HCT116 (cell line): ENCODE measurements at regions not wholly inside any gene's neighbourhood (a gene's known extent, or its start where the extent isn't known, plus 50 kb on each side); places are given as distances from the start of the nearest gene placed in this dataset.

Experiments used
- ATAC-seq: fragments of 200-7000 bp; cut with Tn5 transposase; 2 replicates; pipeline ENCODE4 v1.9.1; 2020; ENCODE audit warnings: mild to moderate bottlenecking, moderate library complexity
- BruUV-seq: library from RNA; stranded (reverse); fragments of 400-500 nt; replicated peaks from 2 replicates; lab custom pipeline; 2021; lab: Mats Ljungman, UMichigan
- CTCF ChIA-PET: fragments of 300-600 bp; sonication (Branson Sonifier 250); formaldehyde crosslinking; loops from one replicate; lab custom pipeline; 2021; ENCODE audit warnings: antibody characterized with exemption; lab: Charles Lee
- POLR2A ChIA-PET: fragments of 300-600, 350-600 bp; sonication (Branson Sonifier 250); formaldehyde crosslinking; loops from one replicate; lab custom pipeline; 2021; ENCODE audit warnings: antibody characterized with exemption; lab: Charles Lee
- RAD21 ChIA-PET, 2 experiments: fragments of 300-600 bp; sonication (Branson Sonifier 250); formaldehyde crosslinking; loops; one replicate each; lab custom pipeline; 2023; ENCODE audit warnings: low total read pairs in 2 of 2; ENCODE audit not compliant: uncharacterized antibody in 2 of 2, unreplicated experiment in 2 of 2, low non-redundant PET in 1 of 2; lab: Charles Lee
- DNase-seq: peaks from one replicate; pipeline ENCODE4 v3.0.0-alpha.2; 2010; ENCODE audit warnings: low read depth, low spot score
- H2AFZ ChIP-seq: fragments of 200-600 bp; shearing (Covaris generic), sonication (generic); 2 replicates; pipeline ENCODE4 v1.6.1; 2017; ENCODE audit warnings: low read depth, mixed run types, mixed read lengths, antibody characterized with exemption, low read length; ENCODE audit not compliant: poor library complexity, severe bottlenecking
- H3K27ac ChIP-seq: 2 replicates; pipeline ENCODE4 v1.5.1; 2012; ENCODE audit warnings: low read depth, low read length
- H3K27me3 ChIP-seq: fragments of 200-600 bp; sonication (generic); 2 replicates; pipeline ENCODE4 v1.6.1; 2016; ENCODE audit warnings: mixed run types, low read length, mixed read lengths; ENCODE audit not compliant: insufficient read depth
- H3K36me3 ChIP-seq, 2 experiments: fragments of 200-500 bp in 1 of 2; fragments of 200-600 bp in 1 of 2; sonication (Bioruptor generic) in 1 of 2; sonication (generic) in 1 of 2; 2 replicates each; pipeline versions ENCODE4 v1.5.1 to v1.6.1; 2014 to 2016; ENCODE audit warnings: low read length in 2 of 2, inconsistent platforms in 1 of 2, mixed read lengths in 1 of 2, mixed run types in 1 of 2; ENCODE audit not compliant: insufficient read depth in 2 of 2, control insufficient read depth in 1 of 2
- H3K4me1 ChIP-seq, 2 experiments: fragments of 200-600 bp in 1 of 2; sonication (generic) in 1 of 2; 2 replicates each; pipeline versions ENCODE4 v1.5.1 to v1.6.1; 2012 to 2017; ENCODE audit warnings: low read length in 2 of 2, inconsistent platforms in 1 of 2, mild to moderate bottlenecking in 1 of 2, mixed read lengths in 1 of 2, mixed run types in 1 of 2, moderate library complexity in 1 of 2; ENCODE audit not compliant: insufficient read depth in 2 of 2, control insufficient read depth in 1 of 2
- H3K4me2 ChIP-seq: fragments of 200-600 bp; sonication (generic); 2 replicates; pipeline ENCODE4 v1.6.1; 2017; ENCODE audit warnings: mixed run types, low read length, mixed read lengths
- H3K4me3 ChIP-seq, 2 experiments: fragments of 200-600 bp in 1 of 2; sonication (generic) in 1 of 2; replicated peaks in 1 of 2; 2 replicates each; pipeline ENCODE4 v1.5.1; 2011 to 2016; ENCODE audit warnings: low read length in 2 of 2, control low read depth in 1 of 2, low read depth in 1 of 2, mild to moderate bottlenecking in 1 of 2, mixed read lengths in 1 of 2, mixed run types in 1 of 2
- H3K79me2 ChIP-seq: fragments of 200-600 bp; sonication (generic); 2 replicates; pipeline ENCODE4 v1.6.1; 2017; ENCODE audit warnings: mild to moderate bottlenecking, mixed run types, low read length, moderate library complexity, mixed read lengths; ENCODE audit not compliant: insufficient read depth
- H3K9ac ChIP-seq: fragments of 200-600 bp; sonication (generic); 2 replicates; pipeline ENCODE4 v1.6.1; 2016; ENCODE audit warnings: low read length, mixed read lengths
- H3K9me2 ChIP-seq: fragments of 200-600 bp; sonication (generic), shearing (Covaris generic); 2 replicates; pipeline ENCODE4 v1.6.1; 2017; ENCODE audit warnings: mixed run types, mild to moderate bottlenecking, moderate library complexity; ENCODE audit not compliant: insufficient read depth
- H3K9me3 ChIP-seq, 2 experiments: fragments of 200-500 bp in 1 of 2; fragments of 200-600 bp in 1 of 2; sonication (Bioruptor generic) in 1 of 2; sonication (generic) in 1 of 2; 2 replicates each; pipeline ENCODE4 v1.6.1; 2014 to 2017; ENCODE audit warnings: low read length in 2 of 2, mixed read lengths in 2 of 2, inconsistent platforms in 1 of 2, low read depth in 1 of 2, mild to moderate bottlenecking in 1 of 2, mixed run types in 1 of 2, moderate library complexity in 1 of 2; ENCODE audit not compliant: control insufficient read depth in 1 of 2, insufficient read depth in 1 of 2
- H4K20me1 ChIP-seq: fragments of 200-600 bp; sonication (generic), shearing (Covaris generic); 2 replicates; pipeline ENCODE4 v1.6.1; 2017; ENCODE audit warnings: mixed run types, mild to moderate bottlenecking, moderate library complexity; ENCODE audit not compliant: insufficient read depth
- ATF3 ChIP-seq: IDR thresholded peaks from 2 replicates; pipeline ENCODE4 v1.6.1; 2012
- CBX3 ChIP-seq: IDR thresholded peaks from 2 replicates; pipeline ENCODE4 v1.6.1; 2012; ENCODE audit warnings: low read depth
- CTCF ChIP-seq, 3 experiments: fragments of 200-600 bp in 1 of 3; sonication (generic) in 1 of 3; IDR thresholded peaks in 2 of 3; conservative IDR thresholded peaks in 1 of 3; 2 replicates each; pipeline ENCODE4 v1.5.1; 2012 to 2017; ENCODE audit warnings: low read depth in 2 of 3, low read length in 2 of 3, antibody characterized with exemption in 1 of 3, borderline replicate concordance in 1 of 3, control low read depth in 1 of 3, mild to moderate bottlenecking in 1 of 3, mixed read lengths in 1 of 3, mixed run types in 1 of 3, moderate library complexity in 1 of 3; ENCODE audit not compliant: insufficient read depth in 1 of 3
- ELF1 ChIP-seq: IDR thresholded peaks from 2 replicates; pipeline ENCODE4 v1.6.1; 2012; ENCODE audit warnings: low read depth, borderline replicate concordance
- EZH2phosphoT487 ChIP-seq: fragments of 200-600 bp; IDR thresholded peaks from 2 replicates; pipeline ENCODE4 v1.6.1; 2018; ENCODE audit warnings: antibody characterized with exemption, borderline replicate concordance
- FOSL1 ChIP-seq: IDR thresholded peaks from 2 replicates; pipeline ENCODE4 v1.6.1; 2012; ENCODE audit warnings: low read depth
- JUND ChIP-seq: IDR thresholded peaks from 2 replicates; pipeline ENCODE4 v1.6.1; 2012
- MAX ChIP-seq: IDR thresholded peaks from 2 replicates; pipeline ENCODE4 v1.6.1; 2012
- POLR2A ChIP-seq: IDR thresholded peaks from 2 replicates; pipeline ENCODE4 v1.7.0; 2011; ENCODE audit warnings: borderline replicate concordance; ENCODE audit not compliant: insufficient read depth, insufficient read length; ENCODE audit errors: extremely low read depth
- POLR2AphosphoS5 ChIP-seq: IDR thresholded peaks from 2 replicates; pipeline ENCODE4 v1.6.1; 2011; ENCODE audit warnings: mild to moderate bottlenecking, low read depth, low read length, moderate library complexity
- RAD21 ChIP-seq: IDR thresholded peaks from 2 replicates; pipeline ENCODE4 v1.6.1; 2012; ENCODE audit warnings: low read depth, mild to moderate bottlenecking
- SIN3A ChIP-seq: IDR thresholded peaks from 2 replicates; pipeline ENCODE4 v1.6.1; 2012; ENCODE audit warnings: low read depth
- SP1 ChIP-seq: IDR thresholded peaks from 2 replicates; pipeline ENCODE4 v1.6.1; 2012; ENCODE audit warnings: low read depth
- TCF7L2 ChIP-seq: IDR thresholded peaks from 2 replicates; pipeline ENCODE4 v1.7.0; 2011; ENCODE audit warnings: borderline replicate concordance, inconsistent platforms; ENCODE audit not compliant: insufficient read depth, insufficient read length; ENCODE audit errors: extremely low read depth
- YY1 ChIP-seq: IDR thresholded peaks from 2 replicates; pipeline ENCODE4 v1.6.1; 2011; ENCODE audit warnings: low read length, low read depth, moderate library complexity, mild to moderate bottlenecking; ENCODE audit not compliant: insufficient replicate concordance; ENCODE audit errors: extremely low read depth
- ZBTB33 ChIP-seq: IDR thresholded peaks from 2 replicates; pipeline ENCODE4 v1.6.1; 2011; ENCODE audit warnings: mild to moderate bottlenecking, low read length, moderate library complexity; ENCODE audit not compliant: insufficient replicate concordance; ENCODE audit errors: extremely low read depth
- ZNF274 ChIP-seq: fragments of 200-500 bp; sonication (Bioruptor generic); IDR thresholded peaks from 2 replicates; pipeline ENCODE4 v1.6.1; 2014; ENCODE audit warnings: mild to moderate bottlenecking, low read depth, low read length, inconsistent platforms
- intact Hi-C: fragments of 100-400 bp; cut with micrococcal nuclease; formaldehyde crosslinking; loops from 2 replicates; pipeline ENCODE4 v1.10.0; 2022

- no peak for TF ChIP-seq FOSL1
- TF ChIP-seq CBX3: no peak
- no peak for TF ChIP-seq SIN3A
- no peak for TF ChIP-seq TCF7L2
- no peak for TF ChIP-seq ZBTB33
- TF ChIP-seq ZNF274: no peak
- no peak for TF ChIP-seq ELF1
- TF ChIP-seq POLR2AphosphoS5: no peak
- TF ChIP-seq, all 23 proteins: peak for 0
- ChIA-PET CTCF (no interaction called here), RAD21 (no interaction called here), POLR2A (no interaction called here)
- intact Hi-C loops: no loop called here
- Histone ChIP-seq H4K20me1 (no peaks in the 10 kb centered on the region), H2AFZ (no peak overlapping the region), H3K27ac (no peak overlapping the region), H3K79me2 (no peaks in the 10 kb centered on the region), H3K9ac (no peak overlapping the region), H3K4me1 (peaks cover 0 to 4% of the 10 kb centered on the region in 2 experiments; a peak in 1 of 4 replicates), H3K27me3 (no peaks in the 10 kb centered on the region), H3K9me3 (no peaks in the 10 kb centered on the region), H3K4me3 (no peak overlapping the region), H3K36me3 (no peaks in the 10 kb centered on the region), H3K4me2 (no peak overlapping the region), H3K9me2 (0 out of 2 replicates have a peak, but pooled peaks cover 2% of the 10 kb centered on the region)
- BruUV-seq: no TSS peak
- DNase-seq: no peak
- no peak for ATAC-seq
Observed at GRCh38 chr1:115160728-115161127, 71.4 kb upstream of the TSPAN2 start.

DNA sequence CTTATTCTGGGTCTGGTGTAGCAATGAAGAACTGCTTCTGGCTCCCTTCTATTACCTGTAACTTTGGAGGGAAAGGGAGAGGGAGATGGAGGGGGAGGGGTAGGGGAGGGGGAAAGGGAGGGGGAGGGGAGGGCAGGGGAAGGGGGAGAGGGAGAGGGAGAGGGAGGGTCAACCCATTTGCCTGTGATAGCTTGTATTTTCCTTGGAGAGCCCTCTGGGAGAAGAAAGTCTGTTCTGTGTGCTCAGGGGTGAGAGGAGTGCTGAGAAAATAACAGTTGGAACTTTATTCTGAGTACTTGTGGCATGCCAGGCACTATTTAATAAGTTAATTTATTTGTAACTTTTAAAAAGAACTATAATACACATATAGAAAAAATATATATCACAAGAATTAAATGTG, 70.7 kb upstream of the TSPAN2 start:
- Histone ChIP-seq H3K9me2 (0 out of 2 replicates have a peak, but pooled peaks cover 2% of the 10 kb centered on the region), H3K9ac (no peak overlapping the region), H3K9me3 (no peaks in the 10 kb centered on the region), H3K27ac (no peak overlapping the region), H3K27me3 (no peaks in the 10 kb centered on the region), H3K4me2 (no peak overlapping the region), H3K79me2 (no peaks in the 10 kb centered on the region), H4K20me1 (no peaks in the 10 kb centered on the region), H3K36me3 (no peaks in the 10 kb centered on the region), H2AFZ (no peak overlapping the region), H3K4me3 (no peak overlapping the region), H3K4me1 (peaks cover 0 to 4% of the 10 kb centered on the region in 2 experiments; a peak in 1 of 4 replicates)
- BruUV-seq: no TSS peak
- intact Hi-C loops: no loop called here
- no peak for DNase-seq
- no peak for ATAC-seq
- RAD21 ChIA-PET: no interaction called here
- CTCF ChIA-PET: no interaction called here
- POLR2A ChIA-PET: no interaction called here
- TF ChIP-seq YY1: no peak
- no peak for TF ChIP-seq ELF1
- TF ChIP-seq SIN3A: no peak
- no peak for TF ChIP-seq EZH2phosphoT487
- no peak for TF ChIP-seq POLR2A
- no peak for TF ChIP-seq SP1
- TF ChIP-seq FOSL1: no peak
- no peak for TF ChIP-seq ATF3
- no peak for TF ChIP-seq ZNF274
- no peak for TF ChIP-seq CTCF (IDR thresholded peaks at IDR 0.05 in 2 of 3, conservative IDR thresholded peaks at IDR 0.05 in 1 of 3; ENCODE audit: borderline replicate concordance in 1 of 3, insufficient read depth in 1 of 3, low read depth in 2 of 3, low read length in 2 of 3)
- no peak for TF ChIP-seq JUND
- no peak for TF ChIP-seq MAX
- TF ChIP-seq RAD21: no peak
